ENCODE measurements at regions not wholly inside any gene's neighbourhood (a gene's known extent, or its start where the extent isn't known, plus 50 kb on each side); places are given as distances from the start of the nearest gene placed in this dataset.

- no peaks in the 10 kb centered on the region for H3K27me3 Mint-ChIP-seq
- no peaks in the 10 kb centered on the region for H3K9me3 Mint-ChIP-seq
- DNase-seq (no peak), ATAC-seq (no peak)
- H3K4me3 Mint-ChIP-seq, result no peak overlapping the region
- no peaks in the 10 kb centered on the region for H3K4me1 Mint-ChIP-seq
- no peak overlapping the region for H3K27ac Mint-ChIP-seq
Observed at GRCh38 chr12:61871485-61871810, 388.8 kb upstream of the USP15 start.

- ATAC-seq, result no peak
- DNase-seq, result no peak
- Mint-ChIP-seq H3K4me3 (no peak overlapping the region), H3K9me3 (no peaks in the 10 kb centered on the region), H3K27ac (no peak overlapping the region), H3K27me3 (no peaks in the 10 kb centered on the region), H3K4me1 (no peaks in the 10 kb centered on the region)
Observed at GRCh38 chr12:61879229-61879628, 381.0 kb upstream of the USP15 start.

- Mint-ChIP-seq H3K27me3 (no peaks in the 10 kb centered on the region), H3K27ac (no peak overlapping the region), H3K4me3 (no peak overlapping the region), H3K9me3 (no peaks in the 10 kb centered on the region), H3K4me1 (no peaks in the 10 kb centered on the region)
- ATAC-seq (no peak), DNase-seq (no peak)
Observed at GRCh38 chr12:61880186-61880585, 380.0 kb upstream of the USP15 start.

- no peak overlapping the region for H3K27ac Mint-ChIP-seq
- no peak overlapping the region for H3K4me3 Mint-ChIP-seq
- ATAC-seq, result no peak
- no peak for DNase-seq
- H3K27me3 Mint-ChIP-seq, result peaks cover 9% of the 10 kb centered on the region
- peaks cover 0 to 5% of the 10 kb centered on the region in 2 donors for H3K9me3 Mint-ChIP-seq
- no peaks in the 10 kb centered on the region for H3K4me1 Mint-ChIP-seq
Observed at GRCh38 chr12:61891632-61892031, 368.6 kb upstream of the USP15 start.

- no peak for ATAC-seq
- Mint-ChIP-seq H3K27me3 (peaks cover 8% of the 10 kb centered on the region), H3K9me3 (peaks cover 7 to 10% of the 10 kb centered on the region in 2 donors), H3K27ac (no peak overlapping the region), H3K4me1 (no peaks in the 10 kb centered on the region), H3K4me3 (no peak overlapping the region)
- DNase-seq, result no peak
Observed at GRCh38 chr12:61894168-61894567, 366.0 kb upstream of the USP15 start.

- H3K27ac Mint-ChIP-seq, result no peak overlapping the region
- H3K9me3 Mint-ChIP-seq, result peaks cover 11 to 13% of the 10 kb centered on the region in 2 donors
- DNase-seq (no peak), ATAC-seq (no peak)
- H3K4me1 Mint-ChIP-seq, result no peaks in the 10 kb centered on the region
- H3K4me3 Mint-ChIP-seq, result no peak overlapping the region
- H3K27me3 Mint-ChIP-seq, result peaks cover under 1% of the 10 kb centered on the region
Observed at GRCh38 chr12:61896436-61896835, 363.8 kb upstream of the USP15 start.

GRCh38 chr12:61902403-61902802, 357.8 kb upstream of the USP15 start:
- DNase-seq (no peak), ATAC-seq (no peak)
- Mint-ChIP-seq H3K27me3 (no peaks in the 10 kb centered on the region), H3K27ac (no peak overlapping the region), H3K4me1 (no peaks in the 10 kb centered on the region), H3K9me3 (peaks cover 11 to 21% of the 10 kb centered on the region in 2 donors), H3K4me3 (no peak overlapping the region)

- DNase-seq (no peak), ATAC-seq (no peak)
- no peak overlapping the region for H3K4me3 Mint-ChIP-seq
- no peaks in the 10 kb centered on the region for H3K4me1 Mint-ChIP-seq
- no peak overlapping the region for H3K27ac Mint-ChIP-seq
- H3K27me3 Mint-ChIP-seq, result no peaks in the 10 kb centered on the region
- peaks cover 4 to 6% of the 10 kb centered on the region in 2 donors for H3K9me3 Mint-ChIP-seq
Observed at GRCh38 chr12:61911113-61911512, 349.1 kb upstream of the USP15 start.

GRCh38 chr12:61915420-61915819, 344.8 kb upstream of the USP15 start:
- H3K4me1 Mint-ChIP-seq, result no peaks in the 10 kb centered on the region
- no peak for ATAC-seq
- no peaks in the 10 kb centered on the region for H3K27me3 Mint-ChIP-seq
- H3K27ac Mint-ChIP-seq, result no peak overlapping the region
- DNase-seq, result no peak
- no peak overlapping the region for H3K4me3 Mint-ChIP-seq
- H3K9me3 Mint-ChIP-seq, result peaks cover 0 to 5% of the 10 kb centered on the region in 2 donors

GRCh38 chr12:61916831-61917230, 343.4 kb upstream of the USP15 start:
- DNase-seq, result no peak
- Mint-ChIP-seq H3K4me3 (no peak overlapping the region), H3K27ac (no peak overlapping the region), H3K27me3 (no peaks in the 10 kb centered on the region), H3K4me1 (no peaks in the 10 kb centered on the region), H3K9me3 (peaks cover 12 to 16% of the 10 kb centered on the region in 2 donors)
- no peak for ATAC-seq

GRCh38 chr12:61919686-61920085, 340.5 kb upstream of the USP15 start:
- no peak overlapping the region for H3K4me3 Mint-ChIP-seq
- H3K4me1 Mint-ChIP-seq, result no peaks in the 10 kb centered on the region
- no peak for DNase-seq
- H3K27me3 Mint-ChIP-seq, result no peaks in the 10 kb centered on the region
- no peak overlapping the region for H3K27ac Mint-ChIP-seq
- peaks cover 19 to 27% of the 10 kb centered on the region in 2 donors for H3K9me3 Mint-ChIP-seq
- no peak for ATAC-seq

GRCh38 chr12:61920230-61920629, 340.0 kb upstream of the USP15 start:
- H3K27me3 Mint-ChIP-seq, result no peaks in the 10 kb centered on the region
- DNase-seq (no peak), ATAC-seq (no peak)
- H3K27ac Mint-ChIP-seq, result no peak overlapping the region
- H3K4me1 Mint-ChIP-seq, result no peaks in the 10 kb centered on the region
- H3K9me3 Mint-ChIP-seq, result peaks cover 19 to 31% of the 10 kb centered on the region in 2 donors
- no peak overlapping the region for H3K4me3 Mint-ChIP-seq

GRCh38 chr12:61923152-61923551, 337.1 kb upstream of the USP15 start:
- H3K9me3 Mint-ChIP-seq, result peaks cover 28 to 44% of the 10 kb centered on the region in 2 donors
- DNase-seq, result no peak

GRCh38 chr12:61934564-61934963, 325.6 kb upstream of the USP15 start:
- Mint-ChIP-seq H3K27ac (no peak overlapping the region), H3K9me3 (peaks cover 0 to 7% of the 10 kb centered on the region in 2 donors), H3K27me3 (no peaks in the 10 kb centered on the region), H3K4me3 (no peak overlapping the region), H3K4me1 (no peaks in the 10 kb centered on the region)
- DNase-seq (no peak), ATAC-seq (no peak)

More at GRCh38 chr12:61923152-61923551, 337.1 kb upstream of the USP15 start:
- Mint-ChIP-seq H3K27me3 (no peaks in the 10 kb centered on the region), H3K4me1 (no peaks in the 10 kb centered on the region), H3K27ac (no peak overlapping the region), H3K4me3 (no peak overlapping the region)
- ATAC-seq, result no peak

- H3K9me3 Mint-ChIP-seq, result peaks cover 8 to 15% of the 10 kb centered on the region in 2 donors
- ATAC-seq, result no peak
Observed at GRCh38 chr12:61939977-61940376, 320.2 kb upstream of the USP15 start.

GRCh38 chr12:61956545-61956944, 303.7 kb upstream of the USP15 start:
- H3K9me3 Mint-ChIP-seq, result no peaks in the 10 kb centered on the region
- DNase-seq (no peak), ATAC-seq (no peak)
- no peak overlapping the region for H3K4me3 Mint-ChIP-seq
- H3K27ac Mint-ChIP-seq, result no peak overlapping the region
- H3K27me3 Mint-ChIP-seq, result no peaks in the 10 kb centered on the region
- no peaks in the 10 kb centered on the region for H3K4me1 Mint-ChIP-seq

More at GRCh38 chr12:61939977-61940376, 320.2 kb upstream of the USP15 start:
- no peak for DNase-seq
- Mint-ChIP-seq H3K4me1 (no peaks in the 10 kb centered on the region), H3K27me3 (no peaks in the 10 kb centered on the region), H3K4me3 (no peak overlapping the region), H3K27ac (no peak overlapping the region)

- no peak for DNase-seq
- no peaks in the 10 kb centered on the region for H3K27me3 Mint-ChIP-seq
- no peak overlapping the region for H3K4me3 Mint-ChIP-seq
- H3K9me3 Mint-ChIP-seq, result no peaks in the 10 kb centered on the region
- no peak for ATAC-seq
- no peaks in the 10 kb centered on the region for H3K4me1 Mint-ChIP-seq
- no peak overlapping the region for H3K27ac Mint-ChIP-seq
Observed at GRCh38 chr12:61974461-61974860, 285.7 kb upstream of the USP15 start.
